ENCODE measurements at regions not wholly inside any gene's neighbourhood (a gene's known extent, or its start where the extent isn't known, plus 50 kb on each side); places are given as distances from the start of the nearest gene placed in this dataset.

GRCh38 chr2:41061356-41061755 is 609.5 kb upstream of the SLC8A1 start:
- H3K27ac ChIP-seq (ENCODE audit: control insufficient read depth, insufficient read depth) = no peak overlapping the region
- H4K20me1 ChIP-seq (ENCODE audit: control insufficient read depth, insufficient read depth) = no peaks in the 10 kb centered on the region
- no peak for FAIRE-seq
- ChIA-PET CTCF (no interaction called here), POLR2A (no interaction called here), RAD21 (ENCODE audit: unreplicated experiment) (no interaction called here), SMC1A (ENCODE audit: uncharacterized antibody, unreplicated experiment) (no interaction called here)
- no peak overlapping the region for H3K9ac ChIP-seq (ENCODE audit: control insufficient read depth, insufficient read depth, low read length)
- no peak overlapping the region for H3K4me2 ChIP-seq (ENCODE audit: control insufficient read depth, insufficient read depth)
- in situ Hi-C loops (cut with MboI) = no loop called here
- intact Hi-C loops (cut with micrococcal nuclease; ENCODE audit: unreplicated experiment) = no loop called here
- BruUV-seq (replicated peaks) = no TSS peak
- H3K4me3 ChIP-seq = no peak overlapping the region
- no peaks in the 10 kb centered on the region for H3K36me3 ChIP-seq (ENCODE audit: control insufficient read depth in 2 of 2, insufficient read depth in 2 of 2, low read length in 1 of 2)
- H3K9me3 ChIP-seq (replicated peaks; ENCODE audit: control insufficient read depth, insufficient read depth, low read length) = no peaks in the 10 kb centered on the region
- H3K79me2 ChIP-seq (ENCODE audit: control insufficient read depth, insufficient read depth, low read length) = no peaks in the 10 kb centered on the region
- ATAC-seq = no peak
- H2AFZ ChIP-seq (ENCODE audit: control insufficient read depth, low read depth, low read length) = no peak overlapping the region
- DNase-seq (ENCODE audit: low read depth, low spot score) = no peak
- no peak for TF ChIP-seq EP300 (IDR thresholded peaks at IDR 0.05; ENCODE audit: borderline replicate concordance in 1 of 2, control insufficient read depth in 1 of 2, low read depth in 2 of 2, low read length in 2 of 2)
- no peak for TF ChIP-seq EED (IDR thresholded peaks at IDR 0.05; ENCODE audit: low read depth)
- TF ChIP-seq SIX5 (IDR thresholded peaks at IDR 0.05; ENCODE audit: low read depth, low read length, severe bottlenecking) = no peak
- TF ChIP-seq ZNF207 (IDR thresholded peaks at IDR 0.05; ENCODE audit: borderline replicate concordance) = no peak
- TF ChIP-seq ATF7 (IDR thresholded peaks at IDR 0.05; ENCODE audit: low read depth) = no peak
- no peak for TF ChIP-seq POLR2A (IDR thresholded peaks at IDR 0.05; ENCODE audit: low read depth, low read length)
- no peak for TF ChIP-seq RB1 (IDR thresholded peaks at IDR 0.05; ENCODE audit: borderline replicate concordance)
- TF ChIP-seq, protein P1, sequence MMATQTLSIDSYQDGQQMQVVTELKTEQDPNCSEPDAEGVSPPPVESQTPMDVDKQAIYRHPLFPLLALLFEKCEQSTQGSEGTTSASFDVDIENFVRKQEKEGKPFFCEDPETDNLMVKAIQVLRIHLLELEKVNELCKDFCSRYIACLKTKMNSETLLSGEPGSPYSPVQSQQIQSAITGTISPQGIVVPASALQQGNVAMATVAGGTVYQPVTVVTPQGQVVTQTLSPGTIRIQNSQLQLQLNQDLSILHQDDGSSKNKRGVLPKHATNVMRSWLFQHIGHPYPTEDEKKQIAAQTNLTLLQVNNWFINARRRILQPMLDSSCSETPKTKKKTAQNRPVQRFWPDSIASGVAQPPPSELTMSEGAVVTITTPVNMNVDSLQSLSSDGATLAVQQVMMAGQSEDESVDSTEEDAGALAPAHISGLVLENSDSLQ (IDR thresholded peaks at IDR 0.05) = no peak
- TF ChIP-seq, protein P2, sequence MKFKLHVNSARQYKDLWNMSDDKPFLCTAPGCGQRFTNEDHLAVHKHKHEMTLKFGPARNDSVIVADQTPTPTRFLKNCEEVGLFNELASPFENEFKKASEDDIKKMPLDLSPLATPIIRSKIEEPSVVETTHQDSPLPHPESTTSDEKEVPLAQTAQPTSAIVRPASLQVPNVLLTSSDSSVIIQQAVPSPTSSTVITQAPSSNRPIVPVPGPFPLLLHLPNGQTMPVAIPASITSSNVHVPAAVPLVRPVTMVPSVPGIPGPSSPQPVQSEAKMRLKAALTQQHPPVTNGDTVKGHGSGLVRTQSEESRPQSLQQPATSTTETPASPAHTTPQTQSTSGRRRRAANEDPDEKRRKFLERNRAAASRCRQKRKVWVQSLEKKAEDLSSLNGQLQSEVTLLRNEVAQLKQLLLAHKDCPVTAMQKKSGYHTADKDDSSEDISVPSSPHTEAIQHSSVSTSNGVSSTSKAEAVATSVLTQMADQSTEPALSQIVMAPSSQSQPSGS (IDR thresholded peaks at IDR 0.05; ENCODE audit: low read length) = no peak
- TF ChIP-seq JUNB (IDR thresholded peaks at IDR 0.05) = no peak
- no peak for TF ChIP-seq RELA (IDR thresholded peaks at IDR 0.05; ENCODE audit: borderline replicate concordance, partially characterized antibody)
- TF ChIP-seq JUND (IDR thresholded peaks at IDR 0.05; ENCODE audit: low read depth, low read length) = no peak
- no peaks in the 10 kb centered on the region for H3K4me1 ChIP-seq (ENCODE audit: control insufficient read depth, insufficient read depth, low read length)
- no peaks in the 10 kb centered on the region for H3K27me3 ChIP-seq (replicated peaks in 1 of 2; ENCODE audit: control insufficient read depth in 2 of 2, insufficient read depth in 2 of 2, low read length in 1 of 2)

Data from GM12878 (cell line).